HepG2 (cell line): ENCODE measurements at regions not wholly inside any gene's neighbourhood (a gene's known extent, or its start where the extent isn't known, plus 50 kb on each side); places are given as distances from the start of the nearest gene placed in this dataset.

Experiments used
- ATAC-seq: fragments of 200-7000 bp; cut with Tn5 transposase; 3 replicates; pipeline ENCODE4 v1.9.1; 2020; ENCODE audit warnings: mild to moderate bottlenecking, moderate library complexity
- BruUV-seq: library from RNA; stranded (reverse); fragments of 400-500 nt; replicated peaks from 2 replicates; lab custom pipeline; 2021; lab: Mats Ljungman, UMichigan
- CTCF ChIA-PET: fragments of 300-600 bp; formaldehyde crosslinking; extraction: SDS; loops from one replicate; lab custom pipeline; 2021; ENCODE audit warnings: low total read pairs, inconsistent platforms, low intra/inter-chr PET ratio; lab: Yijun Ruan, JAX
- POLR2A ChIA-PET: fragments of 350-600 bp; sonication (Branson Sonifier 250); formaldehyde crosslinking; loops from one replicate; lab custom pipeline; 2020; ENCODE audit warnings: antibody characterized with exemption, inconsistent platforms; lab: Yijun Ruan, JAX
- DNase-seq: peaks from one replicate; pipeline ENCODE4 v3.0.0-alpha.2; 2015; ENCODE audit warnings: low spot score
- FAIRE-seq: peaks from 3 replicates; lab custom pipeline; 2011; peaks lifted over from hg19 to GRCh38; lab: Jason Lieb, UNC
- H2AFZ ChIP-seq: one replicate; pipeline ENCODE4 v1.6.1; 2011; ENCODE audit warnings: low read length, inconsistent platforms
- H3K27ac ChIP-seq: fragments of 300-600 bp; 3 replicates; pipeline ENCODE4 v1.8.0; 2011; ENCODE audit warnings: mixed run types, mild to moderate bottlenecking, mixed read lengths, low read length, inconsistent platforms; ENCODE audit not compliant: insufficient read depth; ENCODE audit errors: extremely low read length
- H3K27me3 ChIP-seq, 2 experiments: fragments of 200-600 bp in 1 of 2; 2 replicates in 1 of 2; 3 replicates in 1 of 2; pipeline versions ENCODE4 v1.6.0 to v1.8.0; 2011; ENCODE audit warnings: low read length in 2 of 2, mild to moderate bottlenecking in 2 of 2, moderate library complexity in 2 of 2, inconsistent platforms in 1 of 2; ENCODE audit not compliant: insufficient read depth in 2 of 2, control insufficient read depth in 1 of 2
- H3K36me3 ChIP-seq, 2 experiments: fragments of 200-600 bp in 1 of 2; replicated peaks in 1 of 2; 2 replicates in 1 of 2; 3 replicates in 1 of 2; pipeline versions ENCODE4 v1.5.1 to v1.8.0; 2011; ENCODE audit warnings: low read length in 2 of 2, inconsistent platforms in 1 of 2; ENCODE audit not compliant: insufficient read depth in 2 of 2, control insufficient read depth in 1 of 2
- H3K4me1 ChIP-seq: 2 replicates; pipeline ENCODE4 v1.5.1; 2012; ENCODE audit warnings: low read length, inconsistent platforms; ENCODE audit not compliant: insufficient read depth
- H3K4me2 ChIP-seq: 2 replicates; pipeline ENCODE4 v1.6.0; 2011; ENCODE audit warnings: low read depth, low read length, inconsistent platforms
- H3K4me3 ChIP-seq, 3 experiments: fragments of 200-600 bp in 1 of 3; sonication (generic), shearing (Covaris generic) in 1 of 3; replicated peaks in 1 of 3; 2 replicates each; pipeline ENCODE4 v1.5.1; 2011 to 2016; ENCODE audit warnings: low read length in 3 of 3, inconsistent platforms in 2 of 3, low read depth in 2 of 3, mild to moderate bottlenecking in 2 of 3, control low read depth in 1 of 3, mixed read lengths in 1 of 3; ENCODE audit not compliant: insufficient read depth in 1 of 3
- H3K79me2 ChIP-seq: one replicate; pipeline ENCODE4 v1.6.1; 2011; ENCODE audit warnings: low read length, inconsistent platforms; ENCODE audit not compliant: insufficient read depth
- H3K9ac ChIP-seq: 2 replicates; pipeline ENCODE4 v1.6.0; 2011; ENCODE audit warnings: mild to moderate bottlenecking, low read depth, low read length, inconsistent platforms; ENCODE audit not compliant: insufficient read depth
- H3K9me3 ChIP-seq: 2 replicates; pipeline ENCODE4 v1.5.1; 2012; ENCODE audit warnings: mild to moderate bottlenecking, low read length
- H4K20me1 ChIP-seq: 2 replicates; pipeline ENCODE4 v1.6.0; 2011; ENCODE audit warnings: inconsistent platforms, mild to moderate bottlenecking, low read length, moderate library complexity; ENCODE audit not compliant: insufficient read depth
- MBNL3 ChIP-seq: fragments of 250-450 bp; sonication (Bioruptor Pico); conservative IDR thresholded peaks from 2 replicates; pipeline ENCODE4 v1.8.0; 2022; ENCODE audit warnings: mild to moderate bottlenecking, inconsistent platforms
- NR3C1 ChIP-seq: sonication (generic); formaldehyde crosslinking; IDR thresholded peaks from 2 replicates; pipeline ENCODE4 v1.4.0; 2020; ENCODE audit warnings: missing genetic modification reagents
- TAF15 ChIP-seq: fragments of 200-400 bp; formaldehyde crosslinking; IDR thresholded peaks from one replicate; pipeline ENCODE4 v1.6.1; 2018; ENCODE audit warnings: mild to moderate bottlenecking, low read depth, low read length; ENCODE audit not compliant: poor library complexity, severe bottlenecking
- ZBTB8A ChIP-seq: sonication (generic); formaldehyde crosslinking; IDR thresholded peaks from 2 replicates; pipeline ENCODE4 v1.4.0; 2020; ENCODE audit warnings: mild to moderate bottlenecking, low read depth, missing genetic modification reagents, borderline replicate concordance
- ZKSCAN1 ChIP-seq: fragments of 150-350 bp; IDR thresholded peaks from 2 replicates; pipeline ENCODE4 v1.6.1; 2014; ENCODE audit warnings: low read length
- ZNF12 ChIP-seq: sonication (generic); formaldehyde crosslinking; IDR thresholded peaks from 2 replicates; pipeline ENCODE4 v1.5.0; 2020; ENCODE audit warnings: missing genetic modification reagents
- WGBS: methylation state at CpG from one replicate; pipeline ENCODE4 v1.1.6; 2017; ENCODE audit warnings: low lambda C conversion rate; 5-methylcytosine and 5-hydroxymethylcytosine counted together
- in situ Hi-C: cut with HindIII; loops from 2 replicates; pipeline ENCODE4 v1.10.0; 2017; ENCODE audit warnings: low pct_unique_long_range_greater_than_20kb; ENCODE audit not compliant: extremely low pct_ligation_motif_present
- intact Hi-C: fragments of 100-400 bp; cut with micrococcal nuclease; formaldehyde crosslinking; loops from one replicate; pipeline ENCODE4 v1.10.0; 2022; ENCODE audit not compliant: unreplicated experiment
- TF ChIP-seq, protein P1 (sequence below): sonication (generic); formaldehyde crosslinking; IDR thresholded peaks from 2 replicates; pipeline ENCODE4 v1.5.0; 2020; ENCODE audit warnings: mild to moderate bottlenecking, missing genetic modification reagents, moderate library complexity
- TF ChIP-seq, protein P2 (sequence below), 2 experiments: fragments of 450-650 bp in 1 of 2; sonication (generic) in 1 of 2; formaldehyde crosslinking; IDR thresholded peaks; 2 replicates each; pipeline versions ENCODE4 v1.5.0 to v1.8.0; 2020 to 2022; ENCODE audit warnings: mild to moderate bottlenecking in 1 of 2, missing genetic modification reagents in 1 of 2
- TF ChIP-seq, protein P3 (sequence below): sonication (generic); formaldehyde crosslinking; IDR thresholded peaks from 2 replicates; pipeline ENCODE4 v1.8.0; 2022; ENCODE audit warnings: mild to moderate bottlenecking, missing genetic modification reagents, moderate library complexity

DNA sequence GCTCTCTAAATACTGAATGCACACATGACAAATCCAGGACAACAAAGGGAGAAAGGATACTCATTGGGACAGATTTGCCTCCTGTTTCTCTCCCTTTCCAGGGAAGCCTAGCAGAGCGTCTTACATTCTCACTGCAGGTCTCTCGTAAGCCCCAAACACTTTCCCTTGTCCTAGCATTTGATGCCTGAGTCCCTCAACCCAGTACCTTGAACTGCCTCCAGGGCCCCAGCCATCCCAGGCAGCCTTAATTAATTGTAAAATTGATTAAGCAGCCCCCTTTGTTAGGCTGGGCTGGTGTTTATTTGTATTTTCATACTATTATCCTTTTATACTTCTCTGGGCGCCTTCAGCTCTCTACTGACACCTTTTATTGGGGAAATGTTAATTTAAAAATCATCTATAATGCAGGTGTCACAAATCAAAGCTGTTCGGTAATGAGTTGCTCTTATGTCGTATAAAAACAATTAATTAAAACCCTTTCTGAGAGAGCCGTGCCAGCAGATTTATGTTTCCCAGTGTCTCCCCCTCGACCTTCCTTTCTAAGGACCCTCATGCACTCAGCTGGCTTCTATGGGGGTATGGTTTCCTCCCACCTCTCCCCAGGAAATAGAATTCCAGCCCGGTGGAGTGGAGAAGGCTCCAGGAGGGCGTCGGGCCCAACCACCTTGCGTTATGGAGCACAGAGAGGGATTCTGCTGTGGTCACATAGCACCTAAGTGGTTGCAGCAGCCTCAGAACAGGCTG, 243.8 kb downstream of the RPS24 start (continued):
- TF ChIP-seq ZNF12 (CRISPR knock-in tag) (no peak), ZKSCAN1 (no peak), NR3C1 (CRISPR knock-in tag) (no peak), MBNL3 (CRISPR knock-in tag) (no peak), TAF15 (no peak)
- TF ChIP-seq, protein P1, sequence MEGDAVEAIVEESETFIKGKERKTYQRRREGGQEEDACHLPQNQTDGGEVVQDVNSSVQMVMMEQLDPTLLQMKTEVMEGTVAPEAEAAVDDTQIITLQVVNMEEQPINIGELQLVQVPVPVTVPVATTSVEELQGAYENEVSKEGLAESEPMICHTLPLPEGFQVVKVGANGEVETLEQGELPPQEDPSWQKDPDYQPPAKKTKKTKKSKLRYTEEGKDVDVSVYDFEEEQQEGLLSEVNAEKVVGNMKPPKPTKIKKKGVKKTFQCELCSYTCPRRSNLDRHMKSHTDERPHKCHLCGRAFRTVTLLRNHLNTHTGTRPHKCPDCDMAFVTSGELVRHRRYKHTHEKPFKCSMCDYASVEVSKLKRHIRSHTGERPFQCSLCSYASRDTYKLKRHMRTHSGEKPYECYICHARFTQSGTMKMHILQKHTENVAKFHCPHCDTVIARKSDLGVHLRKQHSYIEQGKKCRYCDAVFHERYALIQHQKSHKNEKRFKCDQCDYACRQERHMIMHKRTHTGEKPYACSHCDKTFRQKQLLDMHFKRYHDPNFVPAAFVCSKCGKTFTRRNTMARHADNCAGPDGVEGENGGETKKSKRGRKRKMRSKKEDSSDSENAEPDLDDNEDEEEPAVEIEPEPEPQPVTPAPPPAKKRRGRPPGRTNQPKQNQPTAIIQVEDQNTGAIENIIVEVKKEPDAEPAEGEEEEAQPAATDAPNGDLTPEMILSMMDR (CRISPR knock-in tag) = no peak
- TF ChIP-seq, protein P2, sequence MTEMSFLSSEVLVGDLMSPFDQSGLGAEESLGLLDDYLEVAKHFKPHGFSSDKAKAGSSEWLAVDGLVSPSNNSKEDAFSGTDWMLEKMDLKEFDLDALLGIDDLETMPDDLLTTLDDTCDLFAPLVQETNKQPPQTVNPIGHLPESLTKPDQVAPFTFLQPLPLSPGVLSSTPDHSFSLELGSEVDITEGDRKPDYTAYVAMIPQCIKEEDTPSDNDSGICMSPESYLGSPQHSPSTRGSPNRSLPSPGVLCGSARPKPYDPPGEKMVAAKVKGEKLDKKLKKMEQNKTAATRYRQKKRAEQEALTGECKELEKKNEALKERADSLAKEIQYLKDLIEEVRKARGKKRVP (CRISPR knock-in tag; IDR thresholded peaks at IDR 0.05) = no peak
- TF ChIP-seq, protein P3, sequence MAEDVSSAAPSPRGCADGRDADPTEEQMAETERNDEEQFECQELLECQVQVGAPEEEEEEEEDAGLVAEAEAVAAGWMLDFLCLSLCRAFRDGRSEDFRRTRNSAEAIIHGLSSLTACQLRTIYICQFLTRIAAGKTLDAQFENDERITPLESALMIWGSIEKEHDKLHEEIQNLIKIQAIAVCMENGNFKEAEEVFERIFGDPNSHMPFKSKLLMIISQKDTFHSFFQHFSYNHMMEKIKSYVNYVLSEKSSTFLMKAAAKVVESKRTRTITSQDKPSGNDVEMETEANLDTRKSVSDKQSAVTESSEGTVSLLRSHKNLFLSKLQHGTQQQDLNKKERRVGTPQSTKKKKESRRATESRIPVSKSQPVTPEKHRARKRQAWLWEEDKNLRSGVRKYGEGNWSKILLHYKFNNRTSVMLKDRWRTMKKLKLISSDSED (CRISPR knock-in tag) = no peak

DNA sequence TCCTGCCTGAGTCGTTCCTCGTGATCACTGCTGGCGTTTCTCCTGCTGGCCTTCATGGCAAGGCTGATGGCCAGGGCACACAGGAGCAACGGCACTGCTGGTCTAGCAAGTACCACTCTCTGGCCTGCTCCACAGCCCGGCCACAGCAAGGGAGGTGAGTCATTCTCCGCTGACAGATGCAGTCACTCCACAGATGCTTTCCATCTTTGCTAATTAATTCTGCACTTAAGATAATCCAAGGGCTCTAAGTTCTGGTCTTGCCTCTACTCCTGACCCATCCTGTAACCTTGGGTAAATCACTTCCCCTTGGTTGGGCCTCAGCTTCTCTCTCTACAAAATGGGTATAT, 244.4 kb downstream of the RPS24 start:
- H3K36me3 ChIP-seq = no peaks in the 10 kb centered on the region
- FAIRE-seq = no peak
- no peak for TF ChIP-seq ZBTB8A (CRISPR knock-in tag)
- no peak overlapping the region for H2AFZ ChIP-seq
- in situ Hi-C loops = no loop called here
- H3K79me2 ChIP-seq = no peaks in the 10 kb centered on the region
- no peak for ATAC-seq
- H3K9ac ChIP-seq = no peak overlapping the region
- H3K27me3 ChIP-seq = peaks cover 6 to 34% of the 10 kb centered on the region in 2 experiments; a peak in 4 of 5 replicates
- H3K4me2 ChIP-seq = no peak overlapping the region
- WGBS = no CpG with 5 or more reads among the region's 6 CpGs
- ChIA-PET CTCF (no interaction called here), POLR2A (no interaction called here)
- H3K4me3 ChIP-seq = no peak overlapping the region
- H3K9me3 ChIP-seq = no peaks in the 10 kb centered on the region
- no peaks in the 10 kb centered on the region for H3K4me1 ChIP-seq
- no TSS peak for BruUV-seq
- no peaks in the 10 kb centered on the region for H4K20me1 ChIP-seq
- no peak overlapping the region for H3K27ac ChIP-seq
- intact Hi-C loops = no loop called here
- DNase-seq = no peak
